ENCODE measurements at regions not wholly inside any gene's neighbourhood (a gene's known extent, or its start where the extent isn't known, plus 50 kb on each side); places are given as distances from the start of the nearest gene placed in this dataset.
"Not testable (repeated sequence)": the region's sequence is repeated elsewhere in the genome, so short reads cannot be mapped to it uniquely, and the experiment has no call there.

DNA sequence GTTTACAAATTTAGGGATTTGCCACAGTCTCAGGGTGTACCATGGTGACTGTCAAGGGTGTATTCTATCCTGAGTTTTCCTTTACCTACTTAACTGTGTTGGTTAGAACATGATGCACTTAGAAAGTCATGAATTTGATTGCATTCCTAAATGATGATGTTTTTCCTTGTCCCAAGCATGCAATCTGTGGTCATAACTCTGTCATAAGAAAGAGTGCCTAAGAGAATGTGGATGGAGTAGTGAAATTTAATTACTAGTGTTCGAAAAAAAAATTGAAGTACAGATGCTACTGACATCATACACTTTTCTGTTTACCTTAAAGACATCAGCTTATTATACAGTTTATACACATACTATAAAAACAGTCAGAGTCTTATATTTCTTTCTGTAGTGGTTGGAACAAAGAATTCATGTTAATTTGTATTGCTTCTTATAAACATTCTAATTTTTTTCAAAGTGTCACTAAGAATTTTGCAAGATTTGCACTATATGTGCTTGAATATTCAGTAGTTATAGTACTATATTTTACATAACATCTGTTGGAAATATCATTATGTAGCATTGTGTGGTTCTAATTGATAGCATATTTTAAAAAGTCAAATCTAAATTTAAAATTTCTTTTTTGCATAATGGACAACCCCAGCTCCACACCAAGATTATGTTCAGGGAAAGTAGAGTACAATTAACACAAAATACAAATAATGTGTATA is 231.3 kb upstream of the KCNMB2 start:
- no peak for DNase-seq (ENCODE audit: low read depth in 2 of 3, low spot score in 2 of 3)

DNA sequence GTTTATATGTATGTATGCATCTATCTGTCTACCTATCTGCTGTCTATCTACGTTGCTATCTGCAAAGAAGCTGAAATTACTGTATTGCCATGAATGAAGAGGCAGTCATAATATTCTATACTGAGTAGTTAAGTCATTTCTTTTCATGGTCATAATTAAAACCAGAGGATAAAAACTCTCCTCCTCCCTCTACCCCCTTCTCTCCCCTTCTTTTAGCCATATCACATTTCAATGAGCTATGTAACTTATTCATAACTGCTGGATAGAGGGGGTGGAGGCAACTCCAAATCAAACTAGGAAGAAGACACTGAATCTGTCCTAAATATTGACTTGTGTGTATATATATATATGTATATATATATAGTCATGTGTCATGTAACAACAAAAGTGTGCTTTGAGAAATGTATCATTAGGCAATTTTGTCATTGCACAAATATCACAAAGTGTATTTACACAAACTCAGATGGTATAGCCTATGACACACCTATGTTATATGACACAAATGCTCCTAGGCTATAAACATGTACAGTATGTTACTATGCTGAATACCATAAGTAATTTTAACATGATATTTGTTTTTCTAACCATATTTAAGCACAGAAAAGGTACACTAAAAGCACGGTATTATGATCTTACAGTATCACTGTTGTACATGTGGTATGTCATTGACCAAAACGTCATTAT is 229.7 kb upstream of the KCNMB2 start:
- no peak for DNase-seq (ENCODE audit: low read depth in 2 of 3, low spot score in 2 of 3)

DNA sequence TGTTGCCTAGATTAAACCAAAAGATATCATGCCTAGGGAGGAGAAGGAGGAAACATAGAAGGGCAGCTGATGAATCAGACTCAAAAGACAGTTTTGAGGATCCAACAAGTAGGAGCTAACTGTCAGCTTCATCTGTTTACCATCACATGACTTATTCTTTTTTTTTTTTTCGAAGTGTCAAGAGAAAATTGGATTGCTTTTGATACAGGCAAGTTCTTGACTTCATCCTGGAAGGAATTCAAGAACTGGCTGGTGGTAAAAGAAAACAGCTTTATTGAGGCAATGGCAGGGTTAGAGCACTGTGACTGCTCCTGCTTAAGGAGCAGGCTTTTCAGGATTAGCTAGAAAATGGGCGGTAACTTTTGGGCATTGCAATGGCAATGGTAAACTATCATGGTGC is 227.5 kb upstream of the KCNMB2 start:
- DNase-seq (ENCODE audit: low read depth in 2 of 3, low spot score in 2 of 3) = no peak

DNA sequence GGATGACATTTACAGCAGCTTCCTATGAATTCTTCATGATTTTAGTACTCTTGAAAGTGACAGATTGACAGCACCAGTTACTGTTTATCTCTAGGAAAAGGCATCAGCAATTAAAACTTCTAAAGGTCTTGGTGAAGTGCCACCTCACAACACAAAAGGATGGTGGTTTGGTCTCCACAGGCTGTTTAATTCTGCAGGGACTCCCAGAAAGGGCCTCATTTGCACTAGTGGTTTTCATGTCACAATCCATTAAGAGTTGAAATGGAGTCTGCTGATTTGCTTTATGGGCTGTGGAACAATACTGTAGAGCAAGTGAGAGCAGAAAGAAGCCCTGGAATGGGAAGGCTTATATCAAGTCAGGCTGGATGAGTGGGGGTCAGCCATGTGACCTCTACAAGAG is 225.3 kb upstream of the KCNMB2 start:
- DNase-seq (ENCODE audit: low read depth in 2 of 3, low spot score in 2 of 3) = no peak

DNA sequence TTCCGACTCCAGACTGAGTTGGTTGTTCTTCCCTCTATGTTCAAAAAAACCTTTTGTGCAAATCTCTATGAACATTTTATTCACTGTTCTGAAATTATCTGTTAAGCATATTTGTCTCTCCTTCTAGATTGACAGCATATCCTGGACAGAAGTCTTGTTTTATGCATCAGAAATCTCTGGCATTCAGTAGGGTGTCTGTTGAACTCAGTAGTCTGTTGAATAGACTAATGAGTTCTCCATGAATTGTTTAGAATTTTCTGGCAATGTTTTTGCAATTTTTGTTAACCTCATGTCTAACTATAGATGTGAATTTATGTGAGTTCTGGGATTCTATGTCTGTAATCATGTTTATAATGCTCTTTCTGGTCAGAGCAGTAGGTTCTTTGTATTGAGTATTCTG is 222.5 kb upstream of the KCNMB2 start:
- DNase-seq (ENCODE audit: low read depth in 2 of 3, low spot score in 2 of 3) = no peak

DNA sequence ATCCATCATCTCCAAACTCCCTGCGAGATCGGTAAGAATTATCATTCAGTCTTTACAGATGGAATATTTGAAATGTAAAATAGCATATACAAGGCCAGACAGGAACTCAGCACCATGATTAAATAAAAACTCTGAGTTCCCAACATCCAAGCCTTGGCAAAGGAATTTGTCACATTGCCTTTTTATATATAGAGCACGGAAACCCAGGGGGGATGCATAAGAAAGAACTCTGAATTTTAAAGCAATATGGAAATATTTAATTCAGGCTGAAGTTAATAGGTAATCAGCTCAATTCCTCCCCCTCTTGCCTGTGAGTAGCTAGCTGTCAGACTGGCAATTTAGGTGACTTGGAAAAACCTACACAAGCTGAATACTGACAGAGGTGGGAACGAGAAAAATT is 217.9 kb upstream of the KCNMB2 start:
- DNase-seq (ENCODE audit: low read depth in 2 of 3, low spot score in 2 of 3) = no peak

DNA sequence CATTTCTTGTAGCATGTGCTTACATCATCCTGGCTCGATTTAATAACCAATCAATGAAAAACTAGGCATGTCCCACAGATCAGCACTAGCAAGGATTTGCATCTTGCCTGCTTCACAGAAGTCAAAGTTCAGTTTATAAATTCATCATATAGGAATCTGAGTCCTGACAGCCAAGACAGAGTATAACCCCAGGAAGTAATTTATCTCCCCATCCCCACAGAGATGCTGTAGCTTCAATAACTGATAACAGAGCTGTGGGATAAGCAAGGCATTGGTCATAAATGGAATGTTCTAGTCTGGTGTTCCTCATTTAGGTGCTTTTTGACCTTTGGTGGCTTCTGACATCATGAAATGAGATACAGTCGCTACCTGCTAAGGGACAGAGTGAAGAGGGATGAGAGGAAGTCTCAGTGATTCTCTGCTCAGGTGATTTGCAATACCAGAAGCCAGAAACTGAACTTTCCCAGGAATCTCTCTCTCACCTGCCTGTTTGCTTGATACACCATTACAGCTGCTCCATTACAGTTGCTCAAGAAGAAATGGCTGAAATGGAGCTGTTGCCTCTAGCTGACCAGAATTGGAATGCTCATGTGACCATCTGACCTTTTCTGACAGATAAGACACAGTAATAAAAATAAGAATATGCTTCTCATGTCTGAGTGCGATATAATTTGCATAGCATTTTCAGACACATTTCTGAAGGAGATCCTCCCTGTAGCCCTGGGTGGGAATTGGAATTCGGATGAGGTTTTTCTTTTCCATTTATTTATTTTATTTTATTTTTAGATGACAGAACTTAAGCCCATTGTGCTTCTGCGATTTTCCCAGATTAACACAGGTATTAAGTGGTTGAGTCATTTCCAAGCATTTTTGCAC is 217.1 kb upstream of the KCNMB2 start:
- DNase-seq (ENCODE audit: low read depth in 2 of 3, low spot score in 2 of 3) = no peak

DNA sequence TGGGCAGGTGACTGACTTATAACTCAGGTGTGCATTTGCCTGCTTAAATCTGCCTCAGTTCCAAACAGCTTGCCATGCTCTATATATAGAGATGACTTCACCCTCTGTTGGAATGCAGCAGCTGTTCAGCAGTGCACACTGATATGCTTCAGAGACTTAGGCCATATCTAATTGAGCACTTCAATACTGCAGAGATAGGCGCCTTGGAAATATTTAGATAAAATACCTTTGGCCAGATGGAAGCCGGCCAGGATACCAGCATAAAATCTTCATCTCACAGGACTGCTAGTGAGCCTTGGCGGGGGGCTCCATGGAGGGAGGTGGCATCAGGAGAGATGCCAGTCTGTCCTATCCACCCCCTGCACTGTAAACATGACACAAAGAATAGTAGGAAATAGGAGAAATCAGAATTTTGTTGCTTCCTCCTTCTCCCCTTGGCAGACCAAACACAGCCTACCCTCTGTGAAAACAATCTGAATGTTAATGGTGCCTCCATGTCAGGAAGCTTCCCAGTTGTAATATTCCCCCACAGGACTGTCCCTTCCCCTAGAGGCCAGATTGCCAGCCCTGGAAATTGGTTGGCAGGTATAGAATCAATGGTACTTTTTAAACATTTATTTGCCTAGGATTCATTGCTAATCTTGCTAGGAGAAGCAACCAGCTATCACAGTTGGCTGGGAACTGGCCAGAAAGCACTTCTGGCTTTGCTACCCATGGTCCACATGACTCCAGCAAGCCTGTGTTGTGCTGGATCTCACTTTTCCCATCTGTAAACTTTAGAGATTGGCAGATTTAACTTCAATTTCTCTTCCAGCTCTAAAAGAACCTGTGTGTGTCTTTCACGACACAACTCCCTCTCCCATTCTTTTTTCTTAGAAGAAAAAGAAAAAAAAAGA is 215.5 kb upstream of the KCNMB2 start:
- no peak for DNase-seq (ENCODE audit: low read depth in 2 of 3, low spot score in 2 of 3)

DNA sequence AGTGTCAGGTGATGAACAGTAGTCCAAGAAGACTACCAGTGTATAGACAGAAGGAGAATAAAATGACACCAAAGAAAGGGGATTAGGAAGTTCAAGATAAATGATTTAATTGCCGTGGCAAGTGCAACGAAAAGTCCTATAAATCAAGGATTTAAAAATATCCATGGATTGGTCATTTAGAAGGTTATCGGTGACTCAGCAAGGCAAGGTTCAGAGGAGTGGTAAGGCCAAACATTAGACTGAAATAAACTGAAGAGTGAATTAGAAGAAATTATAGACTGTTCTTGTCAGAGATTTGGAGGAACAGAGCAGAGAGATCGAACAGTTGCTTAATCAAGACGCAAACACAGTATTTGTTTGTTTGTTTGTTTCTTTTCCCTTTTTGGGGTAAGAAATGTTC is 211.9 kb upstream of the KCNMB2 start:
- DNase-seq (ENCODE audit: low read depth in 2 of 3, low spot score in 2 of 3) = no peak

DNA sequence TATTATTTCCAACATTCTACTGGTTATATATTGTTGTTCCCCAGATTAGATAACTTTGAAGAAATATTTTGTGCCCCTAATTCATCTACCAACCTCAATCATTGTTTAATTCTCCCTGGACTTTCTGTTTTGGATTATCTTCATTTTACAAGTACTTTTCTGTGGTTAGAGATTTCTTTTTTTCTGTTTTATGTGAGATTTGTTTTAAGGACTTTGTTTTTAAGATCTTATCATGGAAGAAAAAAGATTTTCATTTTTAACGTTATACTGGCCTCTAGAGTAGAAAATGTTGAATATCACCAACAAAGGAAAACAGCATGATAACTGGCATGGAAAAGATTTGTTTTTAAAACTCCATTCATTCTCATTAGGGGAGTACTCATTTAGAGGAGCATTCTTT is 210.9 kb upstream of the KCNMB2 start:
- DNase-seq (ENCODE audit: low read depth in 2 of 3, low spot score in 2 of 3) = no peak

DNA sequence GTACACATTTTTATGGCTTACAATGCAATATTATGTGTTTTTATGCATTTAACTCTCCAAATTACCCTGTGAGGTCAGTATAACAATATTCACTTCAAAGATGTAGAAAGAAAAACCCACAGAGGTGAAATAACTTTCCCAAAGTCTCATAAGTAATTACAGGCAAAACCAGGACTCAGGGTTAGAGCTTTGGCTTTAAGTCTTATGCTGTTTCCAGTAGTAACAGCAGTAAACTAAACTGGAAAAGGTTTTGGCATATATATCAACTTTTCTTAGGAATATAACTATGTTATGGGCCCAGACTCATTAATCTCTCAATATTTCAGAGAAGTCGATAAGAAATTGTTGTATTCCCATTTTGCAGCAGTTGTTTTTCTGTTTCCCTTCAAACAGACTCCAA is 206.3 kb upstream of the KCNMB2 start:
- no peak for DNase-seq (ENCODE audit: low read depth in 2 of 3, low spot score in 2 of 3)

DNA sequence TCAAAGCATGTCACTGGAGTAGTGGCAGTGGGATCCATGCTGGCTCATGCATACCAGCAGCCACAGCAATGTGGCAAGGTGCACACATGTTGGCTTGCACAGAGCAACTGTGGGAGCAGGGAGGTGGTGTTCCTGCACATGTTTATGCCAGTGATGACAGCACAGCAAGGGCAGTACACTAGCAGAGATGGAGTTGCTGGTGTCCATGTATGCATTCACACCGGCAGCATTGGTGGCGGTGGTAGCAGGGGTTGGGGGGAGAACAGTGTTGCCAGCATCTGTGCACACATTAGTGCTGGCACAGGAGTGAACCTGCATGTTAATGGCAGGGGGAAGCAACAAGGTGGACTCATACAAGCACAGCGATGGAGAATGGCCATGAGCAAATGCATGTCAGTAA is 202.0 kb upstream of the KCNMB2 start:
- DNase-seq (ENCODE audit: low read depth in 2 of 3, low spot score in 2 of 3) = no peak

DNA sequence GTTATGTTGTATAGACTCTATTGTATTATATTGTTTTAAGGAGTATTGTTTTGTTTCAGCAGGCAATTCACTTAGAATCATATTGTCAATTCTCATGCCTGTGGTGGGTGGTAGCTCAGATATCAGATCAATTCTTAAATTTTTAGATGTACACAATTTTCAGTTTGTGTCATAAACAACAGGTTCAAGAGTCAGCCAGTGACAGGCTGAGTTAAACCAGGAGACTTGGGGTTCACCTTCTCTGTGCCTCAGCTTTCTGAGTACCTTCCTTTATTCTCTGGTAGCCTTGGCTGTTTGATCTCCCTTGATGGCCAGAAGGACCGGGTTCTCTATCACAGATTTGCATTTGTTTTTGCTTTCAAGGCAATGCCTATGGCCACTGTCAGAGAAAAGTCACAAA is 199.9 kb upstream of the KCNMB2 start:
- no peak for DNase-seq (ENCODE audit: low read depth in 2 of 3, low spot score in 2 of 3)

DNA sequence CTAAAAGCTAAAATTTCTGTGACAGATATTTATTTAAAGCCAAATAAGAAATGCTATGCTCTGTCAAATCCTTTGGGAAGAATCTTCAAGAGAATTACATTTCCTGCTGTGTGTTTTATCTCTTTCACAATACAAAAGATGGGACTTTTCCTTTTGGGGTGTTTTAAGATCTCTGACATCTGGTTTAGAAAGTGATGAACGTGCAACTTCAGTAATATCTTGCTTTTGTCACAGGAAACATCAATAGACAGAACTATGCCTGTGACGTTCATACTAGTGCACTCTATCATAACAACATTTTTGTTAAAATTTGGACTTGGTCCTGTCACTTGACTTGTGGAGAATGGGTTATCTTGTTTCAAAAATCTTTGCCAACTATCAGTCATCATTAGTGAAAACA is 195.7 kb upstream of the KCNMB2 start:
- no peak for DNase-seq (ENCODE audit: low read depth in 2 of 3, low spot score in 2 of 3)

DNA sequence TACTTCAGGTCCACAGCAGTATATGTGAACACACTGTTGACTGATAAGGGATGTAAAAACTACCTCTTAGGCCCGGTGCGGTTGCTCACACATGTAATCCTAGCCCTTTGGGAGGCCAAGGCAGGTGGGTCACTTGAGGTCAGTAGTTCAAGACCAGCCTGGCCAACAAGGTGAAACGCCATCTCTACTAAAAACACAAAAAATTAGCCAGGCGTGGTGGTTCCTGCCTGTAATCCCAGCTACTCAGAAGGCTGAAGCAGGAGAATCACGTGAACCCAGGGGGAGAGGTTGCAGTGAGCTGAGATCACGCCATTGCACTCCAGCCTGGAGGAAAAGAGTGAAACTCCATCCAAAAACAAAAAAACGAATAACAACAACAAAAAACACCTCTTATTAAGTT is 194.6 kb upstream of the KCNMB2 start:
- DNase-seq (ENCODE audit: low read depth in 2 of 3, low spot score in 2 of 3) = no peak

DNA sequence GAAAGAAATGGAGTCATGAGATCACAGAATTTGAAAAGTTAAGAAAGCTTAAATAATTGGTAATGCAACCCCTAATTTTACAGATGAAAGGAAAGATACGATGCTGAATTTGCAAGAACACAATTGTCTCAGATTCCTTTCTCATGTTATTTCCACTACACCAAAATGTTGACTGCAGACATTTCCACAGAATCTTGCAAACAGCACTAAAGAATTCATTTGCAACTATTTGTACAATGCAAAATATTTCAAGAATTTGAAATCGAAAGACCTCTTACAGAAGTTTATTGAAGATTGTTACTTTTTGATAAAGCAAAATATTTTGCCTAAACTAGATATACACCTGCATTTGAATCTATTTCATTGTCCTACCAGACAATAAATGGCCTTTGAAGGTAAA is 194.1 kb upstream of the KCNMB2 start:
- no peak for DNase-seq (ENCODE audit: low read depth in 2 of 3, low spot score in 2 of 3)

DNA sequence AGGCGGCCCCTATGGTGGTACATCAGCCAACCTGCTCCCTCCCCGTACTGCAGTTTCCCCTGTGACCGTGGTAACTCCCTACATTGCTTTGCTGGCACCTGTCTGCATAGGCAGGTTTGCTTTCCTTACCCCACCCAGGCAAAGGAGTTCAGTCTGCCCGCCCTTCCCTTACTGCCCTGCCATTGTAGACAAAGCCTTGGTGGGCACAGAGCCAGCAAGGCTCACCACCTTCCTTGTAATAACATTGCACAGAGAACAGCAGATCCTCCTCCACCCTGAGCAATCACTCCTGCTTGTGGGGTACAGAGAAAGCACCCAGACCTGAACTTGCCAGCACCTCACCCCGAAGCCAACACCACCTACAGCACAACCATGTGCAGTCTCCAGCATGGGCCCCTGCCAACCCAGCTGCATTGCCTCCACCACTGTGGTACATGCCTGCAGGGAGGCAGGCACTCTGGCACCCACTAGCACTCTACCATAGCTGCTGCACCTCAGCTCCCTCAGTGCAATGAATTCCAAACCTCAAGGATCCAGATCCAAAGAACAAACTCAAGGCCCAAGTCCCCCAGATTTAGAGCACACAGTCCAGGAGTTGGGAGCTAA is 192.7 kb upstream of the KCNMB2 start:
- DNase-seq (ENCODE audit: low read depth in 2 of 3, low spot score in 2 of 3) = no peak

DNA sequence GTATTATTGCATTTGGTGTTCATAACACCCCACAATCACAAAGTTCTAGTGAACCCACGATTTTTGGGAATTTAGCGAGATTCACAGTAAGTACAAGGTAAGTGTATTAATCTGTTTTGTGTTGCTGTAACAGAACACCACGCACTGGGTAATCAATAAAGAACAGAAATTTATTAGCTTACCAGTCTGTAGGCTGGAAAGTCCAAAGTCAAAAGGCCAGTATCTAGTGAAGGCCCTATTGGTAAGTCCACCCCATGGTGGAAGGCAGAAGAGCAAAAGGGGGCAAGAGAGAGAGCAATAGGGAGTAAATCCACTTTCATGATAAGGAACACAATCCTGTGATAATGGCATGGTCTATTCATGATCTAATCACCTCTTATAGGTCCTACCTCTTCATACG is 190.3 kb upstream of the KCNMB2 start:
- no peak for DNase-seq (ENCODE audit: low read depth in 2 of 3, low spot score in 2 of 3)

DNA sequence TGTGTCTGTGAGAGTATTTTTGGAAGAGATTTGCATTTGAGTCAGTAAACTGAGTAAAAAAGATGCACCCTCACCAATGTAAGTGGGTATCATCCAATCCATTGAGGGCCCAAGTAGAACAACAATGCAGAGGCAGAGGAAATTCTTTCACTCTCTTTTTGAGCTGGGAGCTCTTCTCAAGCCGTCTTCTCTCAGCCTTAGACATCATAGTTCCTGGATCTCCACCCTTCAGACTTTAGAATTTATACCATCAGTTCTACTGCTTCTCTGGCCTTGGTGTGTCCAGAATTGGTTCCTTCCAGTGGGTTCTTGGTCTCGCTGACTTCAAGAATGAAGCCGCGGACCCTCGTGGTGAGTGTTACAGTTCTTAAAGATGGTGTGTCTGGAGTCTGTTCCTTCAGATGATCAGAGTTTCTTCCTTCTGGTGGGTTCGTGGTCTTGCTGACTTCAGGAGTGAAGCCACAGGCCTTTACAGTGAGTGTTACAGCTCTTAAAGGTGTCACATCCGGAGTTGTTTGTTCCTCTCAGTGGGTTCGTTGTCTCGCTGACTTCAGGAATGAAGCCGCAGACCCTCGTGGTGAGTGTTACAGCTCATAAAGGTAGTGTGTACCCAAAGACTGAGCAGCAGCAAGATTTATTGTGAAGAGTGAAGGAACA is 187.5 kb upstream of the KCNMB2 start:
- DNase-seq (ENCODE audit: low read depth in 2 of 3, low spot score in 2 of 3) = not testable (repeated sequence)

DNA sequence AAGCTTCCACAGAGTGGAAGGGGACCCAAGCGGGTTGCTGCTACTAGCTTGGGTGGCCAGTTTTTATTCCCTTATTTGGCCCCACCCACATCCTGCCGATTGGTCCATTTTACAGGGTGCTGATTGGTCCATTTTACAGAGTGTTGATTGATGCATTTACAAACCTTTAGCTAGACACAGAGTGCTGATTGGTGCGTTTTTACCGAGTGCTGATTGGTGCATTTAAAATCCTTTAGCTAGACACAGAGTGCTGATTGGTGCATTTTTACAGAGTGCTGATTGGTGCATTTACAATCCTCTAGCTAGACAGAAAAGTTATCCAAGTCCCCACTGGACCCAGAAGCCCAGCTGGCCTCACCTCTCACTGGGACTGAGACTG is 187.0 kb upstream of the KCNMB2 start:
- DNase-seq (ENCODE audit: low read depth in 2 of 3, low spot score in 2 of 3) = not testable (repeated sequence)

Data from activated CD8-positive, alpha-beta memory T cell treated with anti-CD3 and anti-CD28 coated beads for 48 hours (primary cell).